ENCODE measurements at regions not wholly inside any gene's neighbourhood (a gene's known extent, or its start where the extent isn't known, plus 50 kb on each side); places are given as distances from the start of the nearest gene placed in this dataset.

DNA sequence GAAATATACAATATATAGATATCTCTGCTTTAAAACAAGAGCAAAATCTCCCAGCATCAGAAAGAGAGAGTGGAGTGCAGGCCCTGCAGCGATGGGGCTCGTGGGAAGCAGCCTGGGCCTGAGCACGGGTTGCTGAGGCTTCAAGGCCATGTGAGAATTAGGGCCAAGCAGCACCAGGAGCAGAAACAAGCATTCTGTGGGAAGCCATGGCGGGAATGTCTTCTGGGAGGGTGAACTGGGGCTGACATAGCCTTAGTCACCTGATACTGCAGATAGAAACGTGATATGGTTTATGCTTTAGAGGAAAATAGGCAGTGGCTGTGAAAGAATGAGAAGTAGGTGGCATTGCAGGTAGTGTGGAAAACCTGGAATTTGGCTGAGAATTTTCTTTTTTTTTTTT, 472.3 kb downstream of the IRS2 start:
- TF ChIP-seq, protein P1, sequence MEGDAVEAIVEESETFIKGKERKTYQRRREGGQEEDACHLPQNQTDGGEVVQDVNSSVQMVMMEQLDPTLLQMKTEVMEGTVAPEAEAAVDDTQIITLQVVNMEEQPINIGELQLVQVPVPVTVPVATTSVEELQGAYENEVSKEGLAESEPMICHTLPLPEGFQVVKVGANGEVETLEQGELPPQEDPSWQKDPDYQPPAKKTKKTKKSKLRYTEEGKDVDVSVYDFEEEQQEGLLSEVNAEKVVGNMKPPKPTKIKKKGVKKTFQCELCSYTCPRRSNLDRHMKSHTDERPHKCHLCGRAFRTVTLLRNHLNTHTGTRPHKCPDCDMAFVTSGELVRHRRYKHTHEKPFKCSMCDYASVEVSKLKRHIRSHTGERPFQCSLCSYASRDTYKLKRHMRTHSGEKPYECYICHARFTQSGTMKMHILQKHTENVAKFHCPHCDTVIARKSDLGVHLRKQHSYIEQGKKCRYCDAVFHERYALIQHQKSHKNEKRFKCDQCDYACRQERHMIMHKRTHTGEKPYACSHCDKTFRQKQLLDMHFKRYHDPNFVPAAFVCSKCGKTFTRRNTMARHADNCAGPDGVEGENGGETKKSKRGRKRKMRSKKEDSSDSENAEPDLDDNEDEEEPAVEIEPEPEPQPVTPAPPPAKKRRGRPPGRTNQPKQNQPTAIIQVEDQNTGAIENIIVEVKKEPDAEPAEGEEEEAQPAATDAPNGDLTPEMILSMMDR (conservative IDR thresholded peaks at IDR 0.05): no peak
- no peak for TF ChIP-seq EZH2 (IDR thresholded peaks at IDR 0.05; ENCODE audit: low read depth)
